ENCODE measurements at regions not wholly inside any gene's neighbourhood (a gene's known extent, or its start where the extent isn't known, plus 50 kb on each side); places are given as distances from the start of the nearest gene placed in this dataset.

- FAIRE-seq (no peak), ATAC-seq (no peak), DNase-seq (ENCODE audit: extremely low read depth in 1 of 4, low spot score in 3 of 4) (no peak)
- WGBS (ENCODE audit: insufficient coverage, low coverage, missing lambda C conversion rate) = under 1% methylated on average over 16 of the region's 20 CpGs
- Histone ChIP-seq H3K36me3 (ENCODE audit: control insufficient read depth, insufficient read depth, low read length) (no peaks in the 10 kb centered on the region), H3K9me1 (ENCODE audit: control insufficient read depth, insufficient read depth, low read length) (no peaks in the 10 kb centered on the region), H2AFZ (ENCODE audit: low read depth, low read length) (no peak overlapping the region), H3K4me2 (ENCODE audit: insufficient read depth, low read length) (no peak overlapping the region), H4K20me1 (replicated peaks; ENCODE audit: control insufficient read depth, insufficient read depth, low read length) (no peaks in the 10 kb centered on the region), H3K27ac (ENCODE audit: extremely low read depth, low read depth, low read length) (no peak overlapping the region), H3K27me3 (ENCODE audit: control insufficient read depth in 2 of 2, insufficient read depth in 2 of 2, low read length in 2 of 2) (no peaks in the 10 kb centered on the region), H3K79me2 (ENCODE audit: control insufficient read depth, insufficient read depth, low read length) (no peaks in the 10 kb centered on the region), H3K4me1 (replicated peaks in 1 of 2; ENCODE audit: control insufficient read depth in 2 of 2, insufficient read depth in 2 of 2, low read length in 2 of 2) (no peaks in the 10 kb centered on the region), H3K9ac (ENCODE audit: insufficient read depth in 1 of 2, low read depth in 2 of 2, low read length in 2 of 2) (no peak overlapping the region), H3K4me3 (no peak overlapping the region), H3K9me3 (replicated peaks; ENCODE audit: control insufficient read depth, insufficient read depth, low read depth, low read length) (no peaks in the 10 kb centered on the region)
- POLR2A ChIA-PET = no interaction called here
- no TSS peak for BruUV-seq (replicated peaks)
- CTCF ChIA-PET (ENCODE audit: low intra/inter-chr PET ratio) = no interaction called here
- TF ChIP-seq HNRNPLL (IDR thresholded peaks at IDR 0.05; ENCODE audit: low read depth, low read length, poor library complexity, severe bottlenecking) = no peak
- TF ChIP-seq ARNT (IDR thresholded peaks at IDR 0.05) = no peak
- no peak for TF ChIP-seq ZKSCAN8 (CRISPR knock-in tag; IDR thresholded peaks at IDR 0.05)
- no peak for TF ChIP-seq ZNF316 (IDR thresholded peaks at IDR 0.05)
- TF ChIP-seq KDM2B (CRISPR knock-in tag; IDR thresholded peaks at IDR 0.05) = no peak
- TF ChIP-seq HNRNPK (IDR thresholded peaks at IDR 0.05; ENCODE audit: low read depth, low read length, poor library complexity, severe bottlenecking) = no peak
- TF ChIP-seq FOXP1 (CRISPR knock-in tag; IDR thresholded peaks at IDR 0.05) = no peak
- TF ChIP-seq PCBP1 (IDR thresholded peaks at IDR 0.05; ENCODE audit: low read depth, low read length, poor library complexity, severe bottlenecking) = no peak
- no peak for TF ChIP-seq NR3C1 (CRISPR knock-in tag; IDR thresholded peaks at IDR 0.05)
- TF ChIP-seq, protein P1, sequence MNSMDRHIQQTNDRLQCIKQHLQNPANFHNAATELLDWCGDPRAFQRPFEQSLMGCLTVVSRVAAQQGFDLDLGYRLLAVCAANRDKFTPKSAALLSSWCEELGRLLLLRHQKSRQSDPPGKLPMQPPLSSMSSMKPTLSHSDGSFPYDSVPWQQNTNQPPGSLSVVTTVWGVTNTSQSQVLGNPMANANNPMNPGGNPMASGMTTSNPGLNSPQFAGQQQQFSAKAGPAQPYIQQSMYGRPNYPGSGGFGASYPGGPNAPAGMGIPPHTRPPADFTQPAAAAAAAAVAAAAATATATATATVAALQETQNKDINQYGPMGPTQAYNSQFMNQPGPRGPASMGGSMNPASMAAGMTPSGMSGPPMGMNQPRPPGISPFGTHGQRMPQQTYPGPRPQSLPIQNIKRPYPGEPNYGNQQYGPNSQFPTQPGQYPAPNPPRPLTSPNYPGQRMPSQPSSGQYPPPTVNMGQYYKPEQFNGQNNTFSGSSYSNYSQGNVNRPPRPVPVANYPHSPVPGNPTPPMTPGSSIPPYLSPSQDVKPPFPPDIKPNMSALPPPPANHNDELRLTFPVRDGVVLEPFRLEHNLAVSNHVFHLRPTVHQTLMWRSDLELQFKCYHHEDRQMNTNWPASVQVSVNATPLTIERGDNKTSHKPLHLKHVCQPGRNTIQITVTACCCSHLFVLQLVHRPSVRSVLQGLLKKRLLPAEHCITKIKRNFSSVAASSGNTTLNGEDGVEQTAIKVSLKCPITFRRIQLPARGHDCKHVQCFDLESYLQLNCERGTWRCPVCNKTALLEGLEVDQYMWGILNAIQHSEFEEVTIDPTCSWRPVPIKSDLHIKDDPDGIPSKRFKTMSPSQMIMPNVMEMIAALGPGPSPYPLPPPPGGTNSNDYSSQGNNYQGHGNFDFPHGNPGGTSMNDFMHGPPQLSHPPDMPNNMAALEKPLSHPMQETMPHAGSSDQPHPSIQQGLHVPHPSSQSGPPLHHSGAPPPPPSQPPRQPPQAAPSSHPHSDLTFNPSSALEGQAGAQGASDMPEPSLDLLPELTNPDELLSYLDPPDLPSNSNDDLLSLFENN (IDR thresholded peaks at IDR 0.05; ENCODE audit: low read depth in 2 of 2, low read length in 2 of 2) = no peak
- intact Hi-C loops (cut with micrococcal nuclease) = no loop called here
- in situ Hi-C loops (cut with MboI) = no loop called here
Observed at GRCh38 chr6:122165014-122165413, 234.4 kb upstream of the HSF2 start.

Measured in K562 (cell line).